ENCODE measurements at regions not wholly inside any gene's neighbourhood (a gene's known extent, or its start where the extent isn't known, plus 50 kb on each side); places are given as distances from the start of the nearest gene placed in this dataset.

DNA sequence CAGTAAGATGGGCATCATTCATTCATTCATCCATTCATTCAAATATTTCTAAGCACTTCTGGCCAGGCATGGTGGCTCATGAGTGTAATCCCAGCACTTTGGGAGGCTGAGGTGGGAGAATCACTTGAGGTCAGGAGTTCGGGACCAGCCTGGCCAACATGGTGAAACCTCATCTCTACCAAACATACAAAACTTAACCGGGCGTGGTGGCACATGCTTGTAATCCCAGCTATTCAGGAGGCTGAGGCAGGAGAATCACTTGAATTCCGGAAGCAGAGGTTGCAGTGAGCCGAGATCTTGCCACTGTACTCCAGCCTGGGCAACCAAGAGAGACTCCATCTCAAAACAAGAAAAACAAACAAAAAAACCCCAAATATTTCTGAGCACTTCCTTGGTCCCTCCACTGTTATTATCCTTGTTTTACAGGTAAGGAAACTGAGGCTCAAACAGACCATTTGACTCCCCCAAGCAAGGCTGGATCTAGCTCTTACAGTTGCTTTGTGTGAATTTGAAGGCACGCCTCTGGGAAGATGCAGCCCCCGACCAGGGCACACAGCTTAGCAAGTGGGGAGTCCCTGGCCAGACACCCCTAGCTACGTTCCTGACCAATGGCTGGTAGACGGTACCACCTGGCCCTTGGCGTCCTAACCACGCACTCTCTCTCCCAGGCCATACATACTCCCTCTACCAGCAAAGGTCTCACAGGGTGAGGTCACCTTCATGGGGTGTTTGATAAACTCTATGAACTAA lies 50.6 kb upstream of the ODC1 start:
- TF ChIP-seq, protein P1, sequence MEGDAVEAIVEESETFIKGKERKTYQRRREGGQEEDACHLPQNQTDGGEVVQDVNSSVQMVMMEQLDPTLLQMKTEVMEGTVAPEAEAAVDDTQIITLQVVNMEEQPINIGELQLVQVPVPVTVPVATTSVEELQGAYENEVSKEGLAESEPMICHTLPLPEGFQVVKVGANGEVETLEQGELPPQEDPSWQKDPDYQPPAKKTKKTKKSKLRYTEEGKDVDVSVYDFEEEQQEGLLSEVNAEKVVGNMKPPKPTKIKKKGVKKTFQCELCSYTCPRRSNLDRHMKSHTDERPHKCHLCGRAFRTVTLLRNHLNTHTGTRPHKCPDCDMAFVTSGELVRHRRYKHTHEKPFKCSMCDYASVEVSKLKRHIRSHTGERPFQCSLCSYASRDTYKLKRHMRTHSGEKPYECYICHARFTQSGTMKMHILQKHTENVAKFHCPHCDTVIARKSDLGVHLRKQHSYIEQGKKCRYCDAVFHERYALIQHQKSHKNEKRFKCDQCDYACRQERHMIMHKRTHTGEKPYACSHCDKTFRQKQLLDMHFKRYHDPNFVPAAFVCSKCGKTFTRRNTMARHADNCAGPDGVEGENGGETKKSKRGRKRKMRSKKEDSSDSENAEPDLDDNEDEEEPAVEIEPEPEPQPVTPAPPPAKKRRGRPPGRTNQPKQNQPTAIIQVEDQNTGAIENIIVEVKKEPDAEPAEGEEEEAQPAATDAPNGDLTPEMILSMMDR (IDR thresholded peaks at IDR 0.05; ENCODE audit: low read depth, low read length, missing input control) = no peak
- TF ChIP-seq GABPA (IDR thresholded peaks at IDR 0.05 in 1 of 2, conservative IDR thresholded peaks at IDR 0.05 in 1 of 2) (no peak), RAD21 (IDR thresholded peaks at IDR 0.05) (no peak), TAF1 (conservative IDR thresholded peaks at IDR 0.05) (no peak), SP1 (IDR thresholded peaks at IDR 0.05) (no peak), RXRA (IDR thresholded peaks at IDR 0.05) (no peak), EGR1 (IDR thresholded peaks at IDR 0.05; ENCODE audit: low read depth in 2 of 2) (no peak)
- TF ChIP-seq, protein P2, sequence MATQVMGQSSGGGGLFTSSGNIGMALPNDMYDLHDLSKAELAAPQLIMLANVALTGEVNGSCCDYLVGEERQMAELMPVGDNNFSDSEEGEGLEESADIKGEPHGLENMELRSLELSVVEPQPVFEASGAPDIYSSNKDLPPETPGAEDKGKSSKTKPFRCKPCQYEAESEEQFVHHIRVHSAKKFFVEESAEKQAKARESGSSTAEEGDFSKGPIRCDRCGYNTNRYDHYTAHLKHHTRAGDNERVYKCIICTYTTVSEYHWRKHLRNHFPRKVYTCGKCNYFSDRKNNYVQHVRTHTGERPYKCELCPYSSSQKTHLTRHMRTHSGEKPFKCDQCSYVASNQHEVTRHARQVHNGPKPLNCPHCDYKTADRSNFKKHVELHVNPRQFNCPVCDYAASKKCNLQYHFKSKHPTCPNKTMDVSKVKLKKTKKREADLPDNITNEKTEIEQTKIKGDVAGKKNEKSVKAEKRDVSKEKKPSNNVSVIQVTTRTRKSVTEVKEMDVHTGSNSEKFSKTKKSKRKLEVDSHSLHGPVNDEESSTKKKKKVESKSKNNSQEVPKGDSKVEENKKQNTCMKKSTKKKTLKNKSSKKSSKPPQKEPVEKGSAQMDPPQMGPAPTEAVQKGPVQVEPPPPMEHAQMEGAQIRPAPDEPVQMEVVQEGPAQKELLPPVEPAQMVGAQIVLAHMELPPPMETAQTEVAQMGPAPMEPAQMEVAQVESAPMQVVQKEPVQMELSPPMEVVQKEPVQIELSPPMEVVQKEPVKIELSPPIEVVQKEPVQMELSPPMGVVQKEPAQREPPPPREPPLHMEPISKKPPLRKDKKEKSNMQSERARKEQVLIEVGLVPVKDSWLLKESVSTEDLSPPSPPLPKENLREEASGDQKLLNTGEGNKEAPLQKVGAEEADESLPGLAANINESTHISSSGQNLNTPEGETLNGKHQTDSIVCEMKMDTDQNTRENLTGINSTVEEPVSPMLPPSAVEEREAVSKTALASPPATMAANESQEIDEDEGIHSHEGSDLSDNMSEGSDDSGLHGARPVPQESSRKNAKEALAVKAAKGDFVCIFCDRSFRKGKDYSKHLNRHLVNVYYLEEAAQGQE (IDR thresholded peaks at IDR 0.05) = no peak
- TF ChIP-seq, protein P3, sequence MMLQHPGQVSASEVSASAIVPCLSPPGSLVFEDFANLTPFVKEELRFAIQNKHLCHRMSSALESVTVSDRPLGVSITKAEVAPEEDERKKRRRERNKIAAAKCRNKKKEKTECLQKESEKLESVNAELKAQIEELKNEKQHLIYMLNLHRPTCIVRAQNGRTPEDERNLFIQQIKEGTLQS (IDR thresholded peaks at IDR 0.05) = no peak
